Hippocampal formation (tissue), 2 donors: ENCODE measurements at regions not wholly inside any gene's neighbourhood (a gene's known extent, or its start where the extent isn't known, plus 50 kb on each side); places are given as distances from the start of the nearest gene placed in this dataset.

Experiments used
- DNase-seq, 2 donors: peaks; one replicate each; lab custom pipeline; 2025; lab: John Stamatoyannopoulos, UW

- DNase-seq, result no peak
Measured at GRCh38 chrX:107560980-107561379, 67.3 kb upstream of the PRPS1 start.

- DNase-seq, result no peak
Measured at GRCh38 chrX:107561468-107562215, 66.7 kb upstream of the PRPS1 start.

- no peak for DNase-seq
Measured at GRCh38 chrX:107562482-107562881, 65.8 kb upstream of the PRPS1 start.

GRCh38 chrX:107563824-107564223 is 64.5 kb upstream of the PRPS1 start:
- DNase-seq, result no peak

GRCh38 chrX:107565015-107565414 is 63.3 kb upstream of the PRPS1 start:
- no peak for DNase-seq

GRCh38 chrX:107565931-107566603 is 62.2 kb upstream of the PRPS1 start:
- peak in 1 of 2 donors; percentile 2 for DNase-seq

- no peak for DNase-seq
Measured at GRCh38 chrX:107566604-107567262, 61.6 kb upstream of the PRPS1 start.

- DNase-seq, result no peak
Measured at GRCh38 chrX:107567370-107567769, 60.9 kb upstream of the PRPS1 start.

GRCh38 chrX:107571296-107571998 is 56.9 kb upstream of the PRPS1 start:
- DNase-seq, result no peak

- DNase-seq, result no peak
Measured at GRCh38 chrX:107573016-107573415, 55.3 kb upstream of the PRPS1 start.

- no peak for DNase-seq
Measured at GRCh38 chrX:107574054-107574683, 54.1 kb upstream of the PRPS1 start.

GRCh38 chrX:107574711-107575110 is 53.6 kb upstream of the PRPS1 start:
- DNase-seq, result no peak

GRCh38 chrX:107576392-107576791 is 51.9 kb upstream of the PRPS1 start:
- no peak for DNase-seq

GRCh38 chrX:107576841-107577240 is 51.5 kb upstream of the PRPS1 start:
- no peak for DNase-seq

GRCh38 chrX:107577933-107578332 is 50.4 kb upstream of the PRPS1 start:
- DNase-seq, result no peak
